MCF 10A (cell line): ENCODE measurements at regions not wholly inside any gene's neighbourhood (a gene's known extent, or its start where the extent isn't known, plus 50 kb on each side); places are given as distances from the start of the nearest gene placed in this dataset.

Experiments
- BruUV-seq: library from RNA; stranded (reverse); fragments of 400-500 nt; replicated peaks from 2 replicates; lab custom pipeline; 2021; lab: Mats Ljungman, UMichigan
- CTCF ChIA-PET: fragments of 300-600 bp; sonication (Branson Sonifier 250); formaldehyde crosslinking; extraction: SDS; loops from one replicate; lab custom pipeline; 2021; ENCODE audit warnings: antibody characterized with exemption, inconsistent platforms; lab: Yijun Ruan, JAX
- POLR2A ChIA-PET: fragments of 300-600, 350-650 bp; sonication (Branson Sonifier 250); formaldehyde crosslinking; extraction: SDS; loops from one replicate; lab custom pipeline; 2020; ENCODE audit warnings: antibody characterized with exemption, inconsistent platforms; lab: Yijun Ruan, JAX
- DNase-seq: peaks from one replicate; pipeline ENCODE4 v3.0.0-alpha.2; 2018; ENCODE audit not compliant: unreplicated experiment
- H3K27ac Mint-ChIP-seq: one replicate; pipeline ENCODE4 v1.8.0; 2022; ENCODE audit warnings: mild to moderate bottlenecking, low read depth, mixed read lengths; ENCODE audit not compliant: unreplicated experiment
- H3K27me3 Mint-ChIP-seq: one replicate; pipeline ENCODE4 v1.8.0; 2022; ENCODE audit warnings: mixed read lengths; ENCODE audit not compliant: insufficient read depth, unreplicated experiment
- H3K36me3 Mint-ChIP-seq: one replicate; pipeline ENCODE4 v1.8.0; 2022; ENCODE audit warnings: mild to moderate bottlenecking, moderate library complexity, mixed read lengths; ENCODE audit not compliant: insufficient read depth, unreplicated experiment
- H3K4me1 Mint-ChIP-seq: one replicate; pipeline ENCODE4 v1.8.0; 2022; ENCODE audit warnings: mixed read lengths; ENCODE audit not compliant: insufficient read depth, unreplicated experiment
- H3K4me3 Mint-ChIP-seq: one replicate; pipeline ENCODE4 v1.8.0; 2022; ENCODE audit warnings: mild to moderate bottlenecking, moderate library complexity, mixed read lengths; ENCODE audit not compliant: unreplicated experiment
- H3K9me3 Mint-ChIP-seq: one replicate; pipeline ENCODE4 v1.8.0; 2022; ENCODE audit warnings: mixed read lengths; ENCODE audit not compliant: unreplicated experiment
- CTCF ChIP-seq: fragments of 200-600 bp; IDR thresholded peaks from one replicate; pipeline ENCODE4 v1.8.0; 2022; ENCODE audit warnings: antibody characterized with exemption, mild to moderate bottlenecking; ENCODE audit not compliant: unreplicated experiment
- intact Hi-C: fragments of 100-400 bp; cut with micrococcal nuclease; formaldehyde crosslinking; loops from 2 replicates; pipeline ENCODE4 v1.14.1; 2022

DNA sequence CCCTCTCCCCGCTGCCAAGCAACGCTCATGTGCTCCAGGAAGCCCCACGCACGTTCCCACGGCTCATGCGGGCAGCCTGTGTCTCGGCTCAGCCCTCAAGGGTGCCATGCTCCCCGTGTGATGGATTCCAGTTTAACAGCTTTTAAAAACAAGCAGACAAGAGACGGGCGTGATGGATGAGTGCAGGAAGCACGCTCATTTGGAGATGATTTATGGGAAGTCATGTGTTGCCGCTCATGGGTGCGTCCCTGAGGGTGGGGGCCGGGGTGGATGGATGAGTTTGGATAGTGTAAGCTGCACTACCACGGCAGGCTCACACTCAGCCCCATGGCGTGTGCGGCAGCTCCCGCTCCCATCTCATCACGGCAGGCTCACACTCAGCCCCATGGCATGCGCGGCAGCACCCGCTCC, 132.8 kb downstream of the RBFOX3 start:
- intact Hi-C loops = no loop called here
- Mint-ChIP-seq H3K4me3 (no peak overlapping the region), H3K27me3 (peaks cover 99% of the 10 kb centered on the region), H3K9me3 (no peaks in the 10 kb centered on the region), H3K36me3 (peaks cover 5% of the 10 kb centered on the region), H3K4me1 (peaks cover 9% of the 10 kb centered on the region), H3K27ac (no peak overlapping the region)
- POLR2A ChIA-PET = no interaction called here
- BruUV-seq = no TSS peak
- no peak for DNase-seq
- CTCF ChIA-PET = no interaction called here
- TF ChIP-seq CTCF = no peak

DNA sequence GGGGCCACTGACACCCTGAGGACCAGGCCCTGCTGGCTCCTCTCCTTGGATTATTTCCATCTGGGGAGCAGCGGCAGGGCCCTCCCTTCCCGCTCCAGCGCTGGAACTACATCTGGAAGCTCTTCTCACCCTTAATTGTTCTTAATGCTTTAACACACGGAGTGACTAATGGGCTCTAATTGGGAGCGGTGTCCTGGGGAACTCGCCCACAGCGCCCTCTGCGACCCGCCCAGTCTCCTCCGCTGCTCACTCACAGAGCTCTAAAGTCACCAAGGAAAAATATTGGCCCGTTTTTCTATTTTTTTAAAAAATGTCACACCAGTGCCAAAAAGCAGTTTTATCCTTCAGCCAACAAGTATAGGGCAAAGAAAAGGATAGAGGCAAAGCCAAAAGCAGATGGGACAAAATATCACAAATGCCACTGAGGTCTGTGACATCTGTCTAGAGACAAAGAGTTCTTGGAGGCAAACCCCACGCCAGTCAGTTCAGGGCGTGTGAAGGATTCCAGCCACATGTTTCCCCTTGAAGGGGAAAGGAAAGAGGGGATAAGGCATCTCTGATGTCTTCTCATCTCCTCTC, 134.7 kb downstream of the RBFOX3 start:
- intact Hi-C loops = no loop called here
- CTCF ChIA-PET = interaction anchor here (0.6 kb wide), 1 partner anchor 1548 kb away, joined by 3 read pairs; no protein-coding TSS in a partner anchor
- TF ChIP-seq CTCF = no peak
- Mint-ChIP-seq H3K27ac (no peak overlapping the region), H3K36me3 (peaks cover 5% of the 10 kb centered on the region), H3K4me3 (no peak overlapping the region), H3K9me3 (no peaks in the 10 kb centered on the region), H3K27me3 (peaks cover 80% of the 10 kb centered on the region), H3K4me1 (peaks cover 9% of the 10 kb centered on the region)
- POLR2A ChIA-PET = no interaction called here
- no TSS peak for BruUV-seq
- DNase-seq = no peak

- no peak for TF ChIP-seq CTCF
- Mint-ChIP-seq H3K36me3 (peaks cover 5% of the 10 kb centered on the region), H3K4me1 (peaks cover 9% of the 10 kb centered on the region), H3K27ac (no peak overlapping the region), H3K4me3 (no peak overlapping the region), H3K9me3 (no peaks in the 10 kb centered on the region), H3K27me3 (peaks cover 58% of the 10 kb centered on the region)
- intact Hi-C loops = no loop called here
- ChIA-PET POLR2A (no interaction called here), CTCF (no interaction called here)
- DNase-seq = no peak
- BruUV-seq = no TSS peak
Observed at GRCh38 chr17:79473876-79474440, 136.9 kb downstream of the RBFOX3 start.

DNA sequence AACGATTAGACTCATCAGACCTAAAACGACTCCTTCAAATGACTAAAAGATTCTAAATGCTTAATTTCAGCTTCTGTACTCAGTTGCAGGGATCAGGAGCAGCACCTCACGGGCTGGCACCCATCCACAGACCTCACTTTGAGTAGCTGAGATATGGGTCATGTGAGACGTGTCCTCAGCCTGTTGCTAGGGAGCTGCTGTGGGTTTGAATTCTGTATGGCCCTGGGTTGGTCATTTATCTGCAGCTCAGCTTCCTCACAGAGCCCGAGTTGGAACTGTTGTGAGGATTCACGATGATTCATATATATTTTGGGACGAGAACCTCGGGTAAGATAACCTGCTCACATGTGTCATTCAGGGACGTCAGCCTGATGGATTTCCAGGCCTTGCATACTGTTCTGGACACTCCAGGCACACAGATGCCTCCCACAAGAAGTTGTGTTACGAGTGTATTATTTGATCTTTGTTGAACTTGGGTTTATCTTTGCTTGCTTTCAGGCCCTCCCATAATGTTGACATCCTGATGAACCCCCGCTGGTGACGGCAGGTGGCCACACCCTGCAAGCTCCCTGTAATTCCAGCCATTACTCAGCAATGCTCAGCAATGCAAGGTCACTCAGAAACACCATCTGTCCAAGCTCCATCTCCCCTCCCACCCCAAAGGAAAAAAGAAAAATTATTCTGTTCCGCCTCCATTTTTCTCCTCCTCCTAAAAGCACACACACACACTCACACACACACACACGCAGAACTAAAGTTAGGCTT, 137.6 kb downstream of the RBFOX3 start:
- BruUV-seq = no TSS peak
- H3K27ac Mint-ChIP-seq = no peak overlapping the region
- H3K4me3 Mint-ChIP-seq = no peak overlapping the region
- peaks cover 51% of the 10 kb centered on the region for H3K27me3 Mint-ChIP-seq
- H3K36me3 Mint-ChIP-seq = peaks cover 5% of the 10 kb centered on the region
- no peaks in the 10 kb centered on the region for H3K9me3 Mint-ChIP-seq
- TF ChIP-seq CTCF = no peak
- DNase-seq = no peak
- peaks cover 9% of the 10 kb centered on the region for H3K4me1 Mint-ChIP-seq
- ChIA-PET POLR2A (no interaction called here), CTCF (no interaction called here)
- intact Hi-C loops = no loop called here
